RWPE2 (cell line): ENCODE measurements at regions not wholly inside any gene's neighbourhood (a gene's known extent, or its start where the extent isn't known, plus 50 kb on each side); places are given as distances from the start of the nearest gene placed in this dataset.

Source experiments
- ATAC-seq: fragments of 200-7000 bp; cut with Tn5 transposase; 3 replicates; pipeline ENCODE4 v1.9.1; 2021; ENCODE audit warnings: low read depth
- DNase-seq: peaks from one replicate; pipeline ENCODE4 v3.0.0-alpha.2; 2020; ENCODE audit warnings: low spot score
- H3K27ac ChIP-seq: fragments of 450-650 bp; 2 replicates; pipeline ENCODE4 v1.5.1; 2017; ENCODE audit warnings: mild to moderate bottlenecking; ENCODE audit not compliant: poor library complexity, severe bottlenecking
- H3K27me3 ChIP-seq: fragments of 250-450 bp; sonication (Bioruptor Pico); 2 replicates; pipeline ENCODE4 v1.5.1; 2021; ENCODE audit warnings: mild to moderate bottlenecking, moderate library complexity; ENCODE audit not compliant: insufficient read depth, poor library complexity, severe bottlenecking
- H3K36me3 ChIP-seq: fragments of 250-450 bp; sonication (Bioruptor Pico); 2 replicates; pipeline ENCODE4 v1.5.1; 2020; ENCODE audit warnings: low read depth, mild to moderate bottlenecking, moderate library complexity
- H3K4me1 ChIP-seq: fragments of 250-450 bp; sonication (Bioruptor Pico); 2 replicates; pipeline ENCODE4 v1.5.1; 2021; ENCODE audit warnings: mild to moderate bottlenecking, moderate library complexity; ENCODE audit not compliant: insufficient read depth, poor library complexity, severe bottlenecking
- H3K4me3 ChIP-seq: fragments of 250-450 bp; sonication (Bioruptor Pico); 2 replicates; pipeline ENCODE4 v1.5.1; 2021; ENCODE audit warnings: mild to moderate bottlenecking, moderate library complexity; ENCODE audit not compliant: severe bottlenecking
- H3K9me3 ChIP-seq: fragments of 250-450 bp; sonication (Bioruptor Pico); 2 replicates; pipeline ENCODE4 v1.5.1; 2021; ENCODE audit warnings: mild to moderate bottlenecking, moderate library complexity; ENCODE audit not compliant: severe bottlenecking
- CTCF ChIP-seq: fragments of 450-650 bp; IDR thresholded peaks from one replicate; pipeline ENCODE4 v1.5.1; 2017; ENCODE audit warnings: mild to moderate bottlenecking, moderate library complexity; ENCODE audit not compliant: poor library complexity, severe bottlenecking

GRCh38 chr5:105821800-105822199, 1848.9 kb downstream of the EFNA5 start:
- no peak for ATAC-seq

GRCh38 chr5:105817914-105818313, 1852.8 kb downstream of the EFNA5 start:
- no peak overlapping the region for H3K27ac ChIP-seq
- DNase-seq, result no peak
- no peaks in the 10 kb centered on the region for H3K36me3 ChIP-seq
- TF ChIP-seq CTCF, result no peak
- H3K4me1 ChIP-seq, result no peaks in the 10 kb centered on the region
- no peak for ATAC-seq
- H3K9me3 ChIP-seq, result no peaks in the 10 kb centered on the region
- H3K4me3 ChIP-seq, result no peak overlapping the region
- H3K27me3 ChIP-seq, result no peaks in the 10 kb centered on the region

More at GRCh38 chr5:105821800-105822199, 1848.9 kb downstream of the EFNA5 start:
- Histone ChIP-seq H3K27me3 (no peaks in the 10 kb centered on the region), H3K4me1 (peaks cover 2% of the 10 kb centered on the region), H3K27ac (no peak overlapping the region), H3K4me3 (no peak overlapping the region), H3K9me3 (no peaks in the 10 kb centered on the region), H3K36me3 (no peaks in the 10 kb centered on the region)
- DNase-seq, result no peak
- no peak for TF ChIP-seq CTCF

GRCh38 chr5:105817416-105817815, 1853.3 kb downstream of the EFNA5 start:
- Histone ChIP-seq H3K4me1 (no peaks in the 10 kb centered on the region), H3K27me3 (peaks cover 3% of the 10 kb centered on the region), H3K9me3 (no peaks in the 10 kb centered on the region), H3K27ac (no peak overlapping the region), H3K4me3 (no peak overlapping the region), H3K36me3 (no peaks in the 10 kb centered on the region)
- ATAC-seq (no peak), DNase-seq (no peak)
- no peak for TF ChIP-seq CTCF

- H3K27me3 ChIP-seq, result peaks cover 4% of the 10 kb centered on the region
- TF ChIP-seq CTCF, result no peak
- no peaks in the 10 kb centered on the region for H3K4me1 ChIP-seq
- no peak overlapping the region for H3K4me3 ChIP-seq
- H3K27ac ChIP-seq, result no peak overlapping the region
- H3K9me3 ChIP-seq, result no peaks in the 10 kb centered on the region
- DNase-seq (no peak), ATAC-seq (no peak)
- no peaks in the 10 kb centered on the region for H3K36me3 ChIP-seq
Observed at GRCh38 chr5:105816961-105817360, 1853.8 kb downstream of the EFNA5 start.

- H3K36me3 ChIP-seq, result no peaks in the 10 kb centered on the region
- H3K27ac ChIP-seq, result no peak overlapping the region
- H3K9me3 ChIP-seq, result no peaks in the 10 kb centered on the region
- no peaks in the 10 kb centered on the region for H3K4me1 ChIP-seq
- no peak for TF ChIP-seq CTCF
- ATAC-seq (no peak), DNase-seq (no peak)
- no peak overlapping the region for H3K4me3 ChIP-seq
- peaks cover 4% of the 10 kb centered on the region for H3K27me3 ChIP-seq
Observed at GRCh38 chr5:105812304-105812703, 1858.4 kb downstream of the EFNA5 start.
